Hematopoietic multipotent progenitor cell treated with erythropoietin and hydrocortisone succinate and interleukin-3 and kit ligand, for 15 days (in vitro differentiated cells): ENCODE measurements at regions not wholly inside any gene's neighbourhood (a gene's known extent, or its start where the extent isn't known, plus 50 kb on each side); places are given as distances from the start of the nearest gene placed in this dataset.
"Not testable (repeated sequence)": the region's sequence is repeated elsewhere in the genome, so short reads cannot be mapped to it uniquely, and the experiment has no call there.

Source experiments
- DNase-seq: peaks from one replicate; pipeline ENCODE4 v3.0.0-alpha.2; 2015; ENCODE audit warnings: low spot score

GRCh38 chr19:28434794-28435193 lies 778.2 kb downstream of the UQCRFS1 start:
- not testable (repeated sequence) for DNase-seq

- not testable (repeated sequence) for DNase-seq
Observed at GRCh38 chr19:28434365-28434764, 778.6 kb downstream of the UQCRFS1 start.

- not testable (repeated sequence) for DNase-seq
Observed at GRCh38 chr19:28433166-28433565, 779.8 kb downstream of the UQCRFS1 start.

- no peak for DNase-seq
Observed at GRCh38 chr19:28430214-28430613, 782.7 kb downstream of the UQCRFS1 start.

GRCh38 chr19:28429356-28429755 lies 783.6 kb downstream of the UQCRFS1 start:
- DNase-seq = no peak

- no peak for DNase-seq
Observed at GRCh38 chr19:28428663-28429348, 784.1 kb downstream of the UQCRFS1 start.

GRCh38 chr19:28427376-28428083 lies 785.4 kb downstream of the UQCRFS1 start:
- DNase-seq = no peak

GRCh38 chr19:28426730-28427225 lies 786.2 kb downstream of the UQCRFS1 start:
- no peak for DNase-seq

- DNase-seq = no peak
Observed at GRCh38 chr19:28426110-28426729, 786.7 kb downstream of the UQCRFS1 start.

GRCh38 chr19:28425046-28425931 lies 787.7 kb downstream of the UQCRFS1 start:
- no peak for DNase-seq

GRCh38 chr19:28424662-28425045 lies 788.3 kb downstream of the UQCRFS1 start:
- DNase-seq = no peak

- no peak for DNase-seq
Observed at GRCh38 chr19:28424077-28424476, 788.9 kb downstream of the UQCRFS1 start.

- DNase-seq = no peak
Observed at GRCh38 chr19:28422791-28423650, 789.9 kb downstream of the UQCRFS1 start.

GRCh38 chr19:28422046-28422445 lies 790.9 kb downstream of the UQCRFS1 start:
- no peak for DNase-seq

- DNase-seq = no peak
Observed at GRCh38 chr19:28420811-28421550, 792.0 kb downstream of the UQCRFS1 start.

- no peak for DNase-seq
Observed at GRCh38 chr19:28419312-28419711, 793.6 kb downstream of the UQCRFS1 start.

- DNase-seq = no peak
Observed at GRCh38 chr19:28417361-28417760, 795.6 kb downstream of the UQCRFS1 start.

GRCh38 chr19:28416245-28416644 lies 796.7 kb downstream of the UQCRFS1 start:
- DNase-seq = no peak

- no peak for DNase-seq
Observed at GRCh38 chr19:28414748-28415147, 798.2 kb downstream of the UQCRFS1 start.

- DNase-seq = no peak
Observed at GRCh38 chr19:28409859-28410258, 803.1 kb downstream of the UQCRFS1 start.
